Testis (tissue), 2 donors: ENCODE measurements at regions not wholly inside any gene's neighbourhood (a gene's known extent, or its start where the extent isn't known, plus 50 kb on each side); places are given as distances from the start of the nearest gene placed in this dataset.

Experiments
- DNase-seq: peaks from one replicate; pipeline ENCODE4 v3.0.0-alpha.2; 2019
- H3K27ac ChIP-seq, 2 donors: fragments of 200-600 bp; sonication (generic); one replicate each; pipeline ENCODE4 v1.5.1; 2019
- H3K27me3 ChIP-seq: fragments of 200-600 bp; sonication (generic); one replicate; pipeline ENCODE4 v1.5.1; 2019
- H3K36me3 ChIP-seq: fragments of 200-600 bp; sonication (generic); one replicate; pipeline ENCODE4 v1.5.1; 2017; ENCODE audit warnings: low read depth; ENCODE audit errors: missing control alignments
- H3K4me1 ChIP-seq: fragments of 200-600 bp; sonication (generic); one replicate; pipeline ENCODE4 v1.5.1; 2019
- H3K4me3 ChIP-seq, 2 donors: fragments of 200-600 bp; sonication (generic); one replicate each; pipeline ENCODE4 v1.5.1; 2017 to 2019
- H3K9me3 ChIP-seq: fragments of 200-600 bp; sonication (generic); one replicate; pipeline ENCODE4 v1.5.1; 2017
- POLR2A ChIP-seq: fragments of 450-650 bp; IDR thresholded peaks from one replicate; pipeline ENCODE4 v1.6.1; 2017; ENCODE audit warnings: antibody characterized with exemption, mild to moderate bottlenecking, moderate library complexity
- WGBS, 2 donors: methylation state at CpG; one replicate each; pipeline ENCODE4 v1.1.5; 2018; 5-methylcytosine and 5-hydroxymethylcytosine counted together
- intact Hi-C: fragments of 100-400 bp; cut with DNase I; formaldehyde crosslinking; loops from one replicate; pipeline ENCODE4 v1.15.1; 2023; ENCODE audit warnings: low total_unique reads
- TF ChIP-seq, protein P1 (sequence below), 3 experiments: fragments of 450-650 bp in 2 of 3; fragments of 200-600 bp in 1 of 3; sonication (generic) in 1 of 3; IDR thresholded peaks; one replicate each; pipeline ENCODE4 v1.5.1; 2016 to 2019; ENCODE audit warnings: antibody characterized with exemption in 3 of 3, mild to moderate bottlenecking in 2 of 3, moderate library complexity in 1 of 3

DNA sequence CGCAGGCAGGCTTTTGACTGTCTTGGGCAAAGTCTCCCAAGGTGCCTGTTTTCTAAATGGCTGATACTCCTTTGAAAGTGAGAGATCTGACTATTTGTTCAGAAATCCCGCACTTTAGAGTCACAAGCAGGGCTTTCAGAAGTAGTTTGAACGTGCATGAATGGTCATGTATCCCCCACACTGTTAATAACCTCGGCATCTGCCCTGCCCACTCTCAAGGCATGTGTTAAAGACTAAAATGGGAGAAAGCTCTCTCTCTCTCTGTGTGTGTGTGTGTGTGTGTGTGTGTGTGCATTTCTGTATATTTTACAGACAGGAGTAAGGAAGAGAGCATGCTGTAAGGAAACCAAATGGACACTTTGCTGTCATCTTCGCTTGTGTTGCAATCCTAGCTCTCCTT lies 163.7 kb downstream of the MAF start:
- no peaks in the 10 kb centered on the region for H3K36me3 ChIP-seq
- no peaks in the 10 kb centered on the region for H3K9me3 ChIP-seq
- H3K4me1 ChIP-seq = peaks cover 15% of the 10 kb centered on the region
- TF ChIP-seq POLR2A = no peak
- TF ChIP-seq, protein P1, sequence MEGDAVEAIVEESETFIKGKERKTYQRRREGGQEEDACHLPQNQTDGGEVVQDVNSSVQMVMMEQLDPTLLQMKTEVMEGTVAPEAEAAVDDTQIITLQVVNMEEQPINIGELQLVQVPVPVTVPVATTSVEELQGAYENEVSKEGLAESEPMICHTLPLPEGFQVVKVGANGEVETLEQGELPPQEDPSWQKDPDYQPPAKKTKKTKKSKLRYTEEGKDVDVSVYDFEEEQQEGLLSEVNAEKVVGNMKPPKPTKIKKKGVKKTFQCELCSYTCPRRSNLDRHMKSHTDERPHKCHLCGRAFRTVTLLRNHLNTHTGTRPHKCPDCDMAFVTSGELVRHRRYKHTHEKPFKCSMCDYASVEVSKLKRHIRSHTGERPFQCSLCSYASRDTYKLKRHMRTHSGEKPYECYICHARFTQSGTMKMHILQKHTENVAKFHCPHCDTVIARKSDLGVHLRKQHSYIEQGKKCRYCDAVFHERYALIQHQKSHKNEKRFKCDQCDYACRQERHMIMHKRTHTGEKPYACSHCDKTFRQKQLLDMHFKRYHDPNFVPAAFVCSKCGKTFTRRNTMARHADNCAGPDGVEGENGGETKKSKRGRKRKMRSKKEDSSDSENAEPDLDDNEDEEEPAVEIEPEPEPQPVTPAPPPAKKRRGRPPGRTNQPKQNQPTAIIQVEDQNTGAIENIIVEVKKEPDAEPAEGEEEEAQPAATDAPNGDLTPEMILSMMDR (IDR thresholded peaks at IDR 0.05) = no peak
- intact Hi-C loops = no loop called here
- no peaks in the 10 kb centered on the region for H3K27me3 ChIP-seq
- DNase-seq = no peak
- WGBS, 2 donors = 77 to 91% methylated on average over 5 of the region's 5 CpGs
- H3K27ac ChIP-seq = no peak overlapping the region
- no peak overlapping the region for H3K4me3 ChIP-seq

DNA sequence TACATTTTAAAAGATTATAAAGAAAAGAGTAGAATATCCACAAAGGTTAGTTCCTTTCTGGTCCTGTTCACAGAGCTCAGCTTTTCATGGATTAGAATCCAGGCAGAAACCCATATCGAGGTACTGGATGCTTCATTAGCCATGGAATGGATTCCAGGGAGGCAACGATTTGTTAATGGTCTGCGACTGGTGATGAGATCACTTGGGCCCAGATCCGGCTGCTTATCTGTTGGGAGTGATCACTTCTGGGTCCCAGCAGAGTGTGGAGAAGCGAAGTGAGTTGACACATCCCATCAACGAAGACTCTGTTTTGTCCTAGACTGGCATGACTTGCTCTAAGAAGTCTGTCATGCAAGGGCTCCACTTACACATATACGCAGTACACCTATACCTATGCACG lies 165.8 kb downstream of the MAF start:
- intact Hi-C loops = no loop called here
- no peak for TF ChIP-seq POLR2A
- TF ChIP-seq, protein P1 (IDR thresholded peaks at IDR 0.05) = no peak
- Histone ChIP-seq H3K4me1 (peaks cover 20% of the 10 kb centered on the region), H3K27ac (no peak overlapping the region), H3K4me3 (no peak overlapping the region), H3K27me3 (no peaks in the 10 kb centered on the region), H3K36me3 (no peaks in the 10 kb centered on the region), H3K9me3 (no peaks in the 10 kb centered on the region)
- DNase-seq = no peak
- 89 to 93% methylated on average over 8 of the region's 8 CpGs for WGBS, 2 donors

DNA sequence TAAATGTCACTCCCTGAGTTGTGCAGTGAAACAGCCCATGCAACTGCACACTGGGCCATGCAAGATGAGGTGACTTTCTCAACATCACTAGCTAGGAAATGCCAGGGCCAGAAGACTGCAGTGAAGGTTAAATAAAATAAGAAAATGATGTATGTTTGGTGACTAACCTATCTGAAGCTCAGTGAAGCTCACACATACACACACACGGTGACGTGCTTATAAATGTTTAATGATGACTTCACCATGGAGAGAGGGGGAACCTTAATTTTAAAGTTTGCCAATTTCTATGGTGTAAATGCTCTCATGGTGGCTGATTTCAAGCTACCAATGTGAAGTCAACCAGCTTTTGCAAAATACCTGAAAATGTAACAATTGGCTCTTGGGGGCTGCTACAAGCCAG lies 166.4 kb downstream of the MAF start:
- no peak overlapping the region for H3K27ac ChIP-seq
- H3K9me3 ChIP-seq = no peaks in the 10 kb centered on the region
- H3K4me3 ChIP-seq = no peak overlapping the region
- H3K36me3 ChIP-seq = no peaks in the 10 kb centered on the region
- peaks cover 21% of the 10 kb centered on the region for H3K4me1 ChIP-seq
- DNase-seq = no peak
- intact Hi-C loops = no loop called here
- WGBS, 2 donors = 97% methylated on average over 2 of the region's 2 CpGs
- TF ChIP-seq, protein P1 (IDR thresholded peaks at IDR 0.05) = no peak
- TF ChIP-seq POLR2A = no peak
- no peaks in the 10 kb centered on the region for H3K27me3 ChIP-seq

DNA sequence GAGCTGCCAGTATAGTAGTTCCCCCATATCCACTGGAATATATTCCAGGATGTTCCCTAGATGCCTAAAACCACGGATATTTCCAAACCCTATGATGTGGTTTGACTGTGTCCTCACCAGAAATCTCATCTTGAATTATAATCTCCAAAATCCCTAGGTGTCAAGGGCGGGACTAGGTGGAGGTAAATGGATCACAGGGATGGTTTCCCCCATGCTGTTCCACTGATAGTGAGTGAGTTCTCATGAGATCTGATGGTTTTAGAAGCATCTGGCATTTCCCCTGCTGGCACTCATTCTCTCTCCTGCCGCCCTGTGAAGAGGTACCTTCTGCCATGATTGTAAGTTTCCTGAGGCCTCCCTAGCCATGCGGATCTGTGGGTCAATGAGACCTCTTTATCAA lies 168.6 kb downstream of the MAF start:
- intact Hi-C loops = no loop called here
- H3K9me3 ChIP-seq = no peaks in the 10 kb centered on the region
- WGBS, 2 donors = 91 to 93% methylated on average over 4 of the region's 4 CpGs

DNA sequence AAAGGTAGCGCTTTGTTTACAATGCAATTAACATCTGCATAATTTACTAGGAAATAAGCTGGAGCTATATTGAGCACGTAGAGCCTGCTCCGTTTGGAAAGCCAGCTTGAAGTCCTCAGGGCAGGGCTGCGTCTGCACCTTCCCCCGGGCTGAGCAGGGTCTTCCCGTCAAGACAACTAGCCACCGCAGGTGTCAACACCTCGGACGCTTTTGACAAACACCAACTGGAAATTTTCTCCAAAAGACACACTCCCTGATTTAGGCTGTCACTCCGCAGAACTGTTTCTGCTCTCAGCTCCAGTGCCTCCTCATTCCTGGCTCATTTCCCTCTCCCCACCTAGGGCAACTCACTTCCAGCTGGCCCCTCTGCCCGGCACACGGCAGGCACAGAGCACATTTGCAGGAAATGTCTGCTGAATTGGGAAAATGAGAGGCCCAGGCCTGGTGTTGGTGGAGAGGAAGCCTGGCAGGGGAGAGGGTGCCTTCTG lies 170.3 kb downstream of the MAF start:
- intact Hi-C loops = no loop called here
- WGBS, 2 donors = 53 to 59% methylated on average over 12 of the region's 12 CpGs
- H3K27ac ChIP-seq = no peak overlapping the region

More for the DNA sequence above, 168.6 kb downstream of the MAF start:
- no peaks in the 10 kb centered on the region for H3K36me3 ChIP-seq
- H3K4me3 ChIP-seq = no peak overlapping the region
- H3K27me3 ChIP-seq = no peaks in the 10 kb centered on the region
- no peak overlapping the region for H3K27ac ChIP-seq
- TF ChIP-seq, protein P1 (IDR thresholded peaks at IDR 0.05) = no peak
- no peak for TF ChIP-seq POLR2A
- H3K4me1 ChIP-seq = peaks cover 6% of the 10 kb centered on the region
- DNase-seq = no peak

More for the DNA sequence above, 170.3 kb downstream of the MAF start:
- Histone ChIP-seq H3K9me3 (no peaks in the 10 kb centered on the region), H3K4me1 (peaks cover 6% of the 10 kb centered on the region), H3K4me3 (no peak overlapping the region), H3K27me3 (no peaks in the 10 kb centered on the region), H3K36me3 (no peaks in the 10 kb centered on the region)
- no peak for DNase-seq
- TF ChIP-seq, protein P1 (IDR thresholded peaks at IDR 0.05) = no peak
- TF ChIP-seq POLR2A = no peak
